ENCODE measurements at regions not wholly inside any gene's neighbourhood (a gene's known extent, or its start where the extent isn't known, plus 50 kb on each side); places are given as distances from the start of the nearest gene placed in this dataset.

- H3K27ac ChIP-seq (ENCODE audit: low read length), result no peak overlapping the region
- H3K36me3 ChIP-seq (ENCODE audit: control insufficient read depth in 1 of 2, insufficient read depth in 2 of 2, low read length in 2 of 2), result no peaks in the 10 kb centered on the region
- H3K4me3 ChIP-seq (ENCODE audit: low read depth in 1 of 2, low read length in 2 of 2), result no peak overlapping the region
- no peaks in the 10 kb centered on the region for H3K4me1 ChIP-seq (ENCODE audit: control insufficient read depth in 1 of 2, insufficient read depth in 2 of 2, low read length in 2 of 2)
- H3K27me3 ChIP-seq (ENCODE audit: low read depth, low read length), result no peaks in the 10 kb centered on the region
- peaks cover 0 to 3% of the 10 kb centered on the region in 2 donors for H3K9me3 ChIP-seq (ENCODE audit: control insufficient read depth in 1 of 2, low read length in 2 of 2)
These were observed 1136.8 kb upstream of the AUTS2 start for GRCh38 chr7:68461430-68461829.

- H3K27me3 ChIP-seq (ENCODE audit: low read depth, low read length), result no peaks in the 10 kb centered on the region
- H3K9me3 ChIP-seq (ENCODE audit: control insufficient read depth in 1 of 2, low read length in 2 of 2), result no peaks in the 10 kb centered on the region
- H3K36me3 ChIP-seq (ENCODE audit: control insufficient read depth in 1 of 2, insufficient read depth in 2 of 2, low read length in 2 of 2), result no peaks in the 10 kb centered on the region
- no peak overlapping the region for H3K27ac ChIP-seq (ENCODE audit: low read length)
- no peak overlapping the region for H3K4me3 ChIP-seq (ENCODE audit: low read depth in 1 of 2, low read length in 2 of 2)
- H3K4me1 ChIP-seq (ENCODE audit: control insufficient read depth in 1 of 2, insufficient read depth in 2 of 2, low read length in 2 of 2), result no peaks in the 10 kb centered on the region
These were observed 1127.3 kb upstream of the AUTS2 start for GRCh38 chr7:68470836-68471435.

- Histone ChIP-seq H3K36me3 (ENCODE audit: control insufficient read depth in 1 of 2, insufficient read depth in 2 of 2, low read length in 2 of 2) (no peaks in the 10 kb centered on the region), H3K4me3 (ENCODE audit: low read depth in 1 of 2, low read length in 2 of 2) (no peak overlapping the region), H3K4me1 (ENCODE audit: control insufficient read depth in 1 of 2, insufficient read depth in 2 of 2, low read length in 2 of 2) (no peaks in the 10 kb centered on the region), H3K9me3 (ENCODE audit: control insufficient read depth in 1 of 2, low read length in 2 of 2) (no peaks in the 10 kb centered on the region), H3K27ac (ENCODE audit: low read length) (no peak overlapping the region), H3K27me3 (ENCODE audit: low read depth, low read length) (no peaks in the 10 kb centered on the region)
These were observed 1125.6 kb upstream of the AUTS2 start for GRCh38 chr7:68472688-68473087.

- Histone ChIP-seq H3K4me3 (ENCODE audit: low read depth in 1 of 2, low read length in 2 of 2) (no peak overlapping the region), H3K4me1 (ENCODE audit: control insufficient read depth in 1 of 2, insufficient read depth in 2 of 2, low read length in 2 of 2) (no peaks in the 10 kb centered on the region), H3K9me3 (ENCODE audit: control insufficient read depth in 1 of 2, low read length in 2 of 2) (no peaks in the 10 kb centered on the region), H3K27ac (ENCODE audit: low read length) (no peak overlapping the region), H3K36me3 (ENCODE audit: control insufficient read depth in 1 of 2, insufficient read depth in 2 of 2, low read length in 2 of 2) (no peaks in the 10 kb centered on the region), H3K27me3 (ENCODE audit: low read depth, low read length) (no peaks in the 10 kb centered on the region)
These were observed 1123.5 kb upstream of the AUTS2 start for GRCh38 chr7:68474661-68475216.

GRCh38 chr7:68476966-68477365 is 1121.3 kb upstream of the AUTS2 start:
- Histone ChIP-seq H3K4me1 (ENCODE audit: control insufficient read depth in 1 of 2, insufficient read depth in 2 of 2, low read length in 2 of 2) (no peaks in the 10 kb centered on the region), H3K27me3 (ENCODE audit: low read depth, low read length) (no peaks in the 10 kb centered on the region), H3K4me3 (ENCODE audit: low read depth in 1 of 2, low read length in 2 of 2) (no peak overlapping the region), H3K27ac (ENCODE audit: low read length) (no peak overlapping the region), H3K36me3 (ENCODE audit: control insufficient read depth in 1 of 2, insufficient read depth in 2 of 2, low read length in 2 of 2) (no peaks in the 10 kb centered on the region), H3K9me3 (ENCODE audit: control insufficient read depth in 1 of 2, low read length in 2 of 2) (no peaks in the 10 kb centered on the region)

GRCh38 chr7:68478326-68478725 is 1119.9 kb upstream of the AUTS2 start:
- Histone ChIP-seq H3K36me3 (ENCODE audit: control insufficient read depth in 1 of 2, insufficient read depth in 2 of 2, low read length in 2 of 2) (no peaks in the 10 kb centered on the region), H3K27ac (ENCODE audit: low read length) (no peak overlapping the region), H3K27me3 (ENCODE audit: low read depth, low read length) (no peaks in the 10 kb centered on the region), H3K4me1 (ENCODE audit: control insufficient read depth in 1 of 2, insufficient read depth in 2 of 2, low read length in 2 of 2) (no peaks in the 10 kb centered on the region), H3K4me3 (ENCODE audit: low read depth in 1 of 2, low read length in 2 of 2) (no peak overlapping the region), H3K9me3 (ENCODE audit: control insufficient read depth in 1 of 2, low read length in 2 of 2) (no peaks in the 10 kb centered on the region)

GRCh38 chr7:68482800-68483199 is 1115.5 kb upstream of the AUTS2 start:
- no peak overlapping the region for H3K4me3 ChIP-seq (ENCODE audit: low read depth in 1 of 2, low read length in 2 of 2)
- no peaks in the 10 kb centered on the region for H3K9me3 ChIP-seq (ENCODE audit: control insufficient read depth in 1 of 2, low read length in 2 of 2)
- H3K27me3 ChIP-seq (ENCODE audit: low read depth, low read length), result no peaks in the 10 kb centered on the region
- no peaks in the 10 kb centered on the region for H3K36me3 ChIP-seq (ENCODE audit: control insufficient read depth in 1 of 2, insufficient read depth in 2 of 2, low read length in 2 of 2)
- no peaks in the 10 kb centered on the region for H3K4me1 ChIP-seq (ENCODE audit: control insufficient read depth in 1 of 2, insufficient read depth in 2 of 2, low read length in 2 of 2)
- H3K27ac ChIP-seq (ENCODE audit: low read length), result no peak overlapping the region

- no peak overlapping the region for H3K27ac ChIP-seq (ENCODE audit: low read length)
- no peaks in the 10 kb centered on the region for H3K4me1 ChIP-seq (ENCODE audit: control insufficient read depth in 1 of 2, insufficient read depth in 2 of 2, low read length in 2 of 2)
- no peaks in the 10 kb centered on the region for H3K9me3 ChIP-seq (ENCODE audit: control insufficient read depth in 1 of 2, low read length in 2 of 2)
- no peak overlapping the region for H3K4me3 ChIP-seq (ENCODE audit: low read depth in 1 of 2, low read length in 2 of 2)
- no peaks in the 10 kb centered on the region for H3K27me3 ChIP-seq (ENCODE audit: low read depth, low read length)
- H3K36me3 ChIP-seq (ENCODE audit: control insufficient read depth in 1 of 2, insufficient read depth in 2 of 2, low read length in 2 of 2), result no peaks in the 10 kb centered on the region
These were observed 1113.5 kb upstream of the AUTS2 start for GRCh38 chr7:68484731-68485130.

- Histone ChIP-seq H3K9me3 (ENCODE audit: control insufficient read depth in 1 of 2, low read length in 2 of 2) (no peaks in the 10 kb centered on the region), H3K4me3 (ENCODE audit: low read depth in 1 of 2, low read length in 2 of 2) (no peak overlapping the region), H3K36me3 (ENCODE audit: control insufficient read depth in 1 of 2, insufficient read depth in 2 of 2, low read length in 2 of 2) (no peaks in the 10 kb centered on the region), H3K27me3 (ENCODE audit: low read depth, low read length) (no peaks in the 10 kb centered on the region), H3K27ac (ENCODE audit: low read length) (no peak overlapping the region), H3K4me1 (ENCODE audit: control insufficient read depth in 1 of 2, insufficient read depth in 2 of 2, low read length in 2 of 2) (no peaks in the 10 kb centered on the region)
These were observed 1112.9 kb upstream of the AUTS2 start for GRCh38 chr7:68485253-68485917.

- Histone ChIP-seq H3K9me3 (ENCODE audit: control insufficient read depth in 1 of 2, low read length in 2 of 2) (peaks cover 0 to under 1% of the 10 kb centered on the region in 2 donors), H3K27ac (ENCODE audit: low read length) (no peak overlapping the region), H3K4me1 (ENCODE audit: control insufficient read depth in 1 of 2, insufficient read depth in 2 of 2, low read length in 2 of 2) (no peaks in the 10 kb centered on the region), H3K36me3 (ENCODE audit: control insufficient read depth in 1 of 2, insufficient read depth in 2 of 2, low read length in 2 of 2) (no peaks in the 10 kb centered on the region), H3K4me3 (ENCODE audit: low read depth in 1 of 2, low read length in 2 of 2) (no peak overlapping the region), H3K27me3 (ENCODE audit: low read depth, low read length) (no peaks in the 10 kb centered on the region)
These were observed 1109.8 kb upstream of the AUTS2 start for GRCh38 chr7:68488341-68489060.

- no peaks in the 10 kb centered on the region for H3K27me3 ChIP-seq (ENCODE audit: low read depth, low read length)
- peaks cover 0 to 2% of the 10 kb centered on the region in 2 donors for H3K9me3 ChIP-seq (ENCODE audit: control insufficient read depth in 1 of 2, low read length in 2 of 2)
- H3K4me3 ChIP-seq (ENCODE audit: low read depth in 1 of 2, low read length in 2 of 2), result no peak overlapping the region
- H3K4me1 ChIP-seq (ENCODE audit: control insufficient read depth in 1 of 2, insufficient read depth in 2 of 2, low read length in 2 of 2), result no peaks in the 10 kb centered on the region
- no peaks in the 10 kb centered on the region for H3K36me3 ChIP-seq (ENCODE audit: control insufficient read depth in 1 of 2, insufficient read depth in 2 of 2, low read length in 2 of 2)
- no peak overlapping the region for H3K27ac ChIP-seq (ENCODE audit: low read length)
These were observed 1106.5 kb upstream of the AUTS2 start for GRCh38 chr7:68491523-68492358.

Measured in muscle layer of duodenum (tissue), 2 donors.